ACHN (cell line): ENCODE measurements at regions not wholly inside any gene's neighbourhood (a gene's known extent, or its start where the extent isn't known, plus 50 kb on each side); places are given as distances from the start of the nearest gene placed in this dataset.

ENCODE experiments used
- DNase-seq: peaks from one replicate; pipeline ENCODE4 v3.0.0-alpha.2; 2015
- in situ Hi-C: cut with HindIII; loops from 2 replicates; pipeline ENCODE4 v1.10.0; 2017; ENCODE audit warnings: low sequenced_read_pairs, low pct_ligation_motif_present, low pct_unique_long_range_greater_than_20kb

DNA sequence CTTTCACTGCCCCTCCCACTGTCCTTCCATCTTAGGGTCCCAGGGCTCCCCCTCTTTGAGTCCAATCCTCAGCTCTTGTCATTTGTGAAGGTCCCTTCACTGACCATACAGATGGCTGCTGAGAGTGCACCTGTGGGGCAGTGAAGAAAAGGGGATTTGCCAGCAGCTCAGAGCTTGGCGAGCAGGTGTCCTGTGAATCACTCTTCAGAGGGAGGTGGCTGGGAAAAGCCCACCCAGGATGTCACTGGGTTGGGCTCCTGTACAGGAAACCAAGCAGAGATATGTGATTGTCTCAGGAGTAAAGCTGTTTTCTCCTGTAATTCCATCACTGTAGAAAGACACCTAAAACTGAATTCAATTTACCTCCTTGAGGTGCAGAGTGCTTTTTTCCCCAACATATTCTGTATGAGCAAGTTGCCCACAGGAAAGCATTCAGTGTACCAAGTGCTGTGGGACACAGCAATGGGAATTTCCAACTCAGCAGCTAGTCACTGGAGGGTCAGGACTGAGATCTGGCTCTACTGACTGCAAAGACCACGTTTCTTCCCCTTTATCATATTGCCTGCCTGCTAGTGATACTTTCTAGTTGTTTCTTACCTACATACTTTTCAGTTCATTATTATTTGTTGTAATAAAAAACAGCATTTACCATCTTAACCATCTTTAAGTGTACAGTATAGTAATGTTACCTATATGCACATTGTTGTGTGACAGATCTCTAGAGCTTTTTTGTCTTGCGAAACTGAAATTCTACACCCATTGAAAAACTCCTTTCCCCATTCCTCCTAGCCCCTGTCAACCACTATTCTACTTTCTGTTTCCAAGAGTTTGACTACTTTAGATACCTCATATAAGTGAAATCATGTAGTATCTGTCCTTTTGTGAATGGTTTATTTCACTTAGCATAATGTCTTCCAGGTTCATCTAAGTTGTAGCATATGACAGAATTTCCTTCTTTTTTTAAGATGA is 239.1 kb downstream of the TSN start:
- in situ Hi-C loops: no loop called here
- DNase-seq: no peak

DNA sequence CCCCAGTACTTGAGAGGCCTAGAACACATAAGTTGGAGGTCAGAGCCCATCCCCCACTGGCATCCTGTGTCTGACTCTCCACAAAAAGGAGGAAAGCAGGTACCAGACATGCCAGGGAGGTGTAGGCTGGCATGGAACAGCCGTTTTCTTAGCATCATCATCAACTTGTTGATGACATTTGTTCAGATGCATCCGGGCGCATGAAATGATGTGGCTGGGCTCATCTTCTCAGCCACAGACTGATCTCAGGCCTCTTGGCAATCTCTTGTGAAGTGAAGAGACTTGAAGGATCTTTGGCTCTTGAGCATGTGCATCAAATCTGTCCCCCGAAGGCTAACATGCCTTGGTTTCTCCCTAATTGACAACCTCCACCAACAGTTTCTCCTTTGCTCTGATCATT is 243.3 kb downstream of the TSN start:
- in situ Hi-C loops: no loop called here
- no peak for DNase-seq

DNA sequence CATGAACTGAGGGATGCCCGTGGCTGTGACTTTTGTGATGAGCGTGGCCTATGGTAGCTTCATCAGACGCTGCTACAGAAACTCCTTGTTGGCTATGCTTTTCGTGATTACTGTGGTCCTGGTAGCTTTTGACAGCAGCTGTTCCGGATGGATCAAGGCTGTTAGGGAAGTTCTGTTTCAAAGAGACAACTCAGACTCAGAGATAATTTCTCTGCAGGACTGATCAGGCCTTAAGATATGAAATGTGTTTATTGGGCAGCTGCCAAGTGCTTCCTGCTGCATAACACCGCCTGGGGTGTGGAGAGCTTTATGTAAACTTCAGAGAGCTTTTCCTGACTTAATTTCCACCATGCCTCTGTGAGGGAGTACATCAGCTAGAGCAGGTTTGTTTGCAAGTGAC is 243.8 kb downstream of the TSN start:
- no peak for DNase-seq
- in situ Hi-C loops: no loop called here

DNA sequence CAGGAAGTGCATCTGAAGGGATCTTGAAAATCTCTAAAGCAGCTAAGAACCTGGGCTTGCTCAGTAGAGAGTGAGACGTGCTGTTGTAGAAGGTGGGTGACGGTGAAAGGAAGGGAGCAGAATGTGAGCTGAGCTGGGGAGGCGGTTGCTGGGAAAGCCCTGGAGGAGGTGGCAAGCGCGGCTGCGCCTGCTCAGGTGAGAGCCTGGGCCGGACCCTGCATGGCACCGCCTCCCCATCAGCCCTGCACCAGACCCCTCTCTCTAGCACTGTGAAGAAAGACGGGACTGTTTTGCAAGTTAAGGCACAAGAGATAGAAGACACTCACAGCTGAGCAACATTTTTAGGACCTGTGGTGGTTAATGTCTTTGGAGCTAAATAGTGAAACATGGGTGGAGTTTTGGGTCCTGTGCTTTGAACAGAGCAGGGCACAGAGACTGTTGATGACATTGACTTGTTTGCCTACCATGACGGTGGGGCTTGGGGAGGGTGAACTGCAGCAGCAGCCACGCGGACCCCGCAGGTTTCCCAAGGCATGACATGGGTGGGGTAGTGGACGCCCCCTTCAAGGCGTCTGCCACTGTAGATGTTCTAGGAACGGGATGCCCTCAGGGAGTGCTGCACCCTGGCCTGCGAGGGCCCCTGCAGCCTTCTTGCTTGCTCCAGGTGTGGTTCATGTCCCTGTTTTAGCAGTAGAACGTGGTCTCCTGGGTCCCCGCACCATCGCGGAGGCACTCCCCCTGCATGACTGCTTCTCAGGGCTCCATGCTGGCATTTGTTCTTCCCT is 245.3 kb downstream of the TSN start:
- in situ Hi-C loops: no loop called here
- DNase-seq: no peak

DNA sequence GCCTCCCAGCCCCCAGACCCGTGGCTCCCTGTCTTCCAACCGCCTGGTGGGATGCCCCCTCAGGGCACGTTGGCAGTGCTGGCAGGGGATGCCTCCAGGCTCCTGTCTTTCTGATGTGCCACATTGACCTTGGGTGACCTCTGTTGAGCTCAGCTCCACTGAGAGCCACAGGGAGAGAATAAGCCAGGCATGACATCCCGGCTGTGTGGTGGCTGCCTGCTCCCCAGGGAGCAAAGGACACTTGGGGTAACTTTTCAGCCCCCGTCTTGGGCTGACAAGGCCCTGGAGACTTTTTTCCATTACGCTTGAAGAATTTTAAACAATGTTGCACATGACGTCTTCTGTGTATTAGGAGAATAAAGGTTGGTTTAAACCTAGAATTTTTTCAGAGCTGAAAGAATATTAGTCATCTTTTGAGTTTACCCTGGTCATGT is 246.0 kb downstream of the TSN start:
- in situ Hi-C loops: no loop called here
- no peak for DNase-seq

DNA sequence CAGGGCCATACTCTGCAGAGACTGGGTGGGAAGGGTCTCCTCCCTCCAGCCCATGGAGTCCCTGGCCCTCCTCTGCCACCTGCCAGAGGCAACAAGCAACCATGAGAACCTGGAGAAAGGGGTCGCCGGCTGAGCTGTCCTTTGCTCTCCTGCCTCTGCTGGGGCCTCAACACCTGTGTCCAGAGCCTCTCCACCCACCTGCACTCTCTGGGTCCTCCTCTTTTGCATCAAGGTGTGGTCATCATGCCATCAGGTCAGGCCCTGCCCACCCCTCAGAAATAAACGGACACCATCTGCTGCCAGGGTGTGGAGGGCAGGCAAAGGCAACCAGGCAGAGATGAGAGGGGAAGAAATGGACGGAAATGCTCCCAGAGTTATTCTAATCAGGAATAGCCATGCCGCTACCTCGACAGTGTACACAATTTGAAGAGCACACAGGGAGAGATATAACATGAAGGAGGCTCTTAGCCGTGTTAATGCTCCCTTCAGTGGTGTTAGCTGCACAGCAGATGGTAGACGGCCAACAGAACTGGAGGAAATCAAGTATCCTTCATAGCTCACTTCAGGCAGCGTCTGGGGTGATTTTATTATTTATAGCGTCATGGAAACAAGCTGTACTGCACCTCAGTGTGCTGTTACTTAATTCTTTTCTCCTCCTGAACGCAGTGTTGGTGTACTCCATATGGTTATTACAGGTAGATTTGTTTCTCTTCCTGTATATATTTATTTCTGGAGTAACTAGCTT is 247.9 kb downstream of the TSN start:
- no peak for DNase-seq
- in situ Hi-C loops: no loop called here

DNA sequence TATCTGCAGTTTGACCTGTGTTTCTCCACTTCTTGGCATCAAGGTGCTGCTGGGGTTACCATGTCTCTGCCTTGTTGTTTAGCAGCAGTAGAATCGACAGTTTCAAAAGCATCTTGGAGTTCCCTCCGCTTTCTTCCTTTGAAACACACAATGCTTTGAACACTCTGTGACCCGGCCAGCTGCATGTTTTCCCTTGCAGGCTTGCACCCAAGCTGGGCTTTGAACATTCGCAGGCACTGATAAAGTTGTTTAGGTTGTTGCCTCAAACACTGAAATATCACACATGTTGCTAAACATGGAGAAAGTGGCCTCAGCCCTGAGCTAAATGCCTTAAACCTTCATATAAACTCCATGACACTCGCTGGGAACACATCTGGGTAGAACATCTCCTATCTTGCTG is 251.7 kb downstream of the TSN start:
- in situ Hi-C loops: no loop called here
- no peak for DNase-seq

DNA sequence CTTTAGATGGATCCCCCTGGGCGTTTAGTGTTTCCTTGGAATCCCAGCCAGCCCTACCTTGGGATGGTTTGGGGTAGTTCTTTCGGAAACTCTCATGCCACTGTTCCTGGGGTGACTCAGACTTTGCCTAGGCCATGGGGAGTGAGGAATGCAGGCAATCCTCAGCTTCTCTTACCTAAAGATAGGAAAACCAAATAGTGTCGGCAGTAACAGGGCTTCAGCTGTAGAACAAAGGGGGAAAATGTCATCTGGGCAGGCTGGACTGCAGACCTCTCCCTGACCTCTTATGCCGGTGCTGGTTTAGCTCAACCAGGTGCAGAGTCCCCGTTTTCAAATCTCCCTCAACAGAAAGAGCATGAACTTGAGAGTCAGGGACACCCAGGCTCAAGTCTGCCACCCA is 252.1 kb downstream of the TSN start:
- no peak for DNase-seq
- in situ Hi-C loops: no loop called here

DNA sequence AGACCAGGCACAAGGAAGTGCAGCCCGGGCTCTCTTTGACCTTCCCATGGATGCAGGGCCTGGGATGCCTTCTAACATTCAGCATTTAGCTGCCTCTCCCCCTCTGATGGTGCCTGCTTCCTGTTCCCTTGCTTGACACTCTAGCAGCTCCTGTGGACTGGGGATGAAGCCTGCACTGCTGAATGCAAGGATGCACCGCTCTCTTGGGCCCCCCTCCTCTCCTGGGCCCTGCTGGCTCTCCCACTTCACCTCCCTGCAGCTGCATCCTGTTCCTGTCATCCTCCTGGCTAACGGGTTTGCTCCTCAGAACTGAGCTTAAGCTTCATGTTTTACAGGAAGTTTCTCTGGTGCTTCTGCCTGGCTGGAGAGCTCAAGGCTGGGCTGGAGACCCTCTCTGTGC is 254.1 kb downstream of the TSN start:
- in situ Hi-C loops: no loop called here
- no peak for DNase-seq

DNA sequence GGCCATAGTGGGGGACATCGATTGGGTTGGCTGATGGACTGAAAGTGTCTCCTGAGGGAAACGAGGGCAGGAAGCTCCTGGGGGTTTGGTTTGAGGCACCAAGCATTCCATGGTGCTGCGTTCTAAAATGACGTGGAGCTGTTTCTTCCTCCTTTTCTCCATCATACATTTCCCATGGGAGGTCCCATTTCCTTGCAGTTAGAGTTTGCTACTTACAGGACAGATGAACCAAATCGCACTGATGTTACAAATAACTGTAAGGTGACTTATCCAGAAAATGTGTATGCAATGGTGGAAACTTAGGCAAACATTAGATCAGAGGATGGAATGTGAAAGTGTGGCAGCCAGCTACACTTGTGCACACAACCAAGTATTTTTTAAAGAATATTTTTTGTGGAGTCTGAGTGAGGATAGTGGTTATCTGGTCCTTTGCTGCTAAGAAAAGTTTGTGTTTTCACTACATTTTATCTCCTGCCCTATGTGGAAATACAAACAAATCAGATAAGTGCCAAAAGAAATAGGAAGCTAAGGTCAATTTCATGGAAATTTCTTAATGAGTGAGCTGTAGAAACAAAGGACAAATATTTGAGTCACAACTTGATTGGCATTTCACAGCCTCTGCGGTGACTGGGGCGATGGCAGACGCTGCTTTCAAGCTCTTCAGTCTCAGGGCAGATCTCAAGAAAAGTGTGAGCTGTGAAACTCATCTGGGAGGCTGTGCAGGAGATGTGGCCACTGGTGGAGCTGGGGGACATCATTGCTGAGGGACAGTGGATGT is 256.2 kb downstream of the TSN start:
- DNase-seq: no peak
- in situ Hi-C loops: no loop called here

DNA sequence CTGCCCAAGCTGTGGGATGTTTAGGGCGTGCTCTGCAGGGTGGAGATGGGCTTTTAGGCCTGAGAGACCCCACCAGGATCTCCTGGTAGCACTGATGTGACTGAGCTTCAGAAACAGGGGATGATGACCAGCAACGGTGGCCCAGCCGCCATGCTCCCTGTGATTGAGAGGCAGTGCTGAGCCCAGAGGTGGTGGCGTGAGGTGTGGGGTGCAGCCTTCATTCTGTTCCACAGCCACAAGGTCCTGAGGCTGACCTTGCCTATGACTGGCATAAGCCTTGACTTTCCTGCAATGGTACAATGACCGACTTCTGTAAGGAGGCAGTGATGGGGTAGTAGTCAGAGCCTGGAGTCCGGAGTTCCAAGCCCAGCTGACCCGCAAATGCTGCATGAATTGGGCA is 263.3 kb downstream of the TSN start:
- in situ Hi-C loops: no loop called here
- DNase-seq: no peak

DNA sequence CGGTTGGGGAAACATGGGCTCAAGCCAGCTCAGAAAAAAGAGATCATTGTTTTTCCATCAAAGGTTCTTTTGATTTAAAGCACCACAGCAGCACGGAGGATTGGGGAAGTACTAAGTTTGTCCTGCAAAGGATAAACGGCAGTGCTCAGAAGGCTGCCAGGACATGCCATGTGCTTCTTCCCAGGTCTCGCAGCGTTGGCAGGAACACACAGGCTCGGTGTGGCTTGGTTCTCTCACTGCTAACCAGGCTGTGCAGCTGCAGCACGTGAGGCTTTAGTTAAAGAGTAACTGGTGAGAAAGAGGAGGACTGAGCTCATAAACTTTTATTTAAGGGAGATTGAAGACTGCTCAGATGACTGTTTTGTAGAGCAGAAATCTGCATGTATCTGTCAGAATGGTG is 264.3 kb downstream of the TSN start:
- in situ Hi-C loops: no loop called here
- peak; percentile 9 for DNase-seq

DNA sequence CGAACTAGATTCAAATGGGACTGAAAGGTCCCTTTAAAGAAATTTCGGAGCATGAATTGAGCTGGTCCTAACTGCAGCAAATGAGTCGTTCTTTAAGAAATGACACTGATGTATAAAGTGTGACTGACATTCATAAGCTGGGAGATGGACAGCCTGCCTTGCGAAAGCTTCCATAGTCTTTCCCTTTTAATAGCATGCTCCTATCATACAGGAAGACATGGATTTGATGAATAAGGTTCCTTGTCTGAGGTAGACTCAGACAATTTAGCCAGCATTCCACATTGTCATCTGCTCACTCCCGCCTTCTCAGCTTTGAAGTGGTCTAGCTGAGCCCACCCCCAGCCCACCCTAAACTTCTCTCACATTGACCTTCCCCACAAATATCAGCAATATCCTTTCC is 264.9 kb downstream of the TSN start:
- no peak for DNase-seq
- in situ Hi-C loops: no loop called here

DNA sequence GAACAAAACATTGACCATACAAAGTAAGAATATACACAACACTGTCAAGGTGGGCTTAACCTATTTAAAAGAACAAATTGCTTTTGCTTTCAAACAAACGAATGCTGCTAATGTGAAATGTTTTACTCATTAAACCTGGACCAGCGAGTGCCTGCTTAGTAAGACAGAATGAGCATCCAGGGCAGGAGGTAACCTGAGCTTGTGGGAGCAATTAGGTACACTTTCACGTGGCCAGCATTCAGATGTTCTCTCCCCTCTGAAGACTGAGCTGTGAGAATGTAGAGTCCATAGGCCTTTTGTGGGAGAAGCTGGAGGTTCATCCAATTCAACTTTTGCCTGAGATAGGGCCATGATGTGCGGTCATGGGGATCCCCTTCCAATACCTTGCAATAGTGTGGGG is 266.5 kb downstream of the TSN start:
- in situ Hi-C loops: no loop called here
- no peak for DNase-seq

DNA sequence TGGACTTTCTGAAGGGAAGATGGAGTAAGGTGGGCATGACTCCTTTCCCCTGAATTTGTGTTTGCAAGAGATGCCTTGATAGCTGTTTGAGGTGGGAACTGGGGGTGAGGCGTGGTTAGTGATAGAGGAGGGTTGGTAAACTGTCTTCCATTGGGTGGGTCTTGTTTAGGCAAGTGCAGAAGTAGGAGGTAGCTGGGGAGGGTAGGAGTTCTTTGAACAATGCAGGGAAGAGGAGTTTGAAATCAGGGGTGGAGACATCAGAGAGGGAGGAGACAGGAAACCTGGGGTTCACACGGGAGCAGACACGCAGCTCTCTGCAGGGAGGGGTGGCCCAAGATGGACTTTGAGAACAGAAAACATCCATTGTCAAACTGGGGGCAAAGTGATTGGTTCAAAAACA is 267.1 kb downstream of the TSN start:
- in situ Hi-C loops: no loop called here
- DNase-seq: no peak

DNA sequence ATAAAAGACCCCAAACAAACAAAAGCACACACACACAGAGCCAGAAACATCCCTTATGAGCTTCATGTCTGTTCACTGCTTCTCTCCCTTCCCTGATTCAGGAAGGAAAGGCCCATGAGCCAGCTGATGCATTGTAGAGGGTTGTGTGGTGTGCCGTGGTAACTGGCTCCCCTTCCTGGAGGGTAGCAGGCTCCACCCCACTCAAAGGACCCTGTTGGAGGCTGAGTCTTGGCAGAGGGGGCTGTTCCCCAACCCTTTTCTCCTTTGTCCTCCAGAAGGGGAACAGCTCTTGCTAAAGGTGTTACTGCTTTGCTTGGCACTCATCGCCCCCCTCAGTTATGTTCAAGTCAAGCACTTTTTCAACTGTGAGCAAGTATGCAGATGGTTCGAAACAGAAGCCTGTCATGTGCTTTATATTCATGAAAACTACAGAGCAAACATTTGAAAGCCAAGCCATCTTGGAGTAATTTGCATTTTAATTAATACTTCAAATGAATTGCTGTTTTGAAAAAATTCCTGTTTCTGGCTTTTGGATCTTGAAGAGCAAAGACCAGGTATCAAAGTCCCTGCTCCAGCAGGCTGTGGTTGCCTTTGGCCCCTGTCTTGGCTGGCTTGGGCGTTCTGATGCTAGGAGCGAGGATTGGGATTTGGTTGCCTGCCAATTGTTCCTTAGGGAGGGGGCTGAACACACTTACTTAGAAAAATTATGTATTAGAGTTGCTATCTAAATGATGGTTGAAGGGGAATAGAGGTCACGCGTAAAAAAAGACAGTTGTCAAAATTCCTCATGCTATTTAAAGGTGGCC is 267.8 kb downstream of the TSN start:
- in situ Hi-C loops: no loop called here
- no peak for DNase-seq

DNA sequence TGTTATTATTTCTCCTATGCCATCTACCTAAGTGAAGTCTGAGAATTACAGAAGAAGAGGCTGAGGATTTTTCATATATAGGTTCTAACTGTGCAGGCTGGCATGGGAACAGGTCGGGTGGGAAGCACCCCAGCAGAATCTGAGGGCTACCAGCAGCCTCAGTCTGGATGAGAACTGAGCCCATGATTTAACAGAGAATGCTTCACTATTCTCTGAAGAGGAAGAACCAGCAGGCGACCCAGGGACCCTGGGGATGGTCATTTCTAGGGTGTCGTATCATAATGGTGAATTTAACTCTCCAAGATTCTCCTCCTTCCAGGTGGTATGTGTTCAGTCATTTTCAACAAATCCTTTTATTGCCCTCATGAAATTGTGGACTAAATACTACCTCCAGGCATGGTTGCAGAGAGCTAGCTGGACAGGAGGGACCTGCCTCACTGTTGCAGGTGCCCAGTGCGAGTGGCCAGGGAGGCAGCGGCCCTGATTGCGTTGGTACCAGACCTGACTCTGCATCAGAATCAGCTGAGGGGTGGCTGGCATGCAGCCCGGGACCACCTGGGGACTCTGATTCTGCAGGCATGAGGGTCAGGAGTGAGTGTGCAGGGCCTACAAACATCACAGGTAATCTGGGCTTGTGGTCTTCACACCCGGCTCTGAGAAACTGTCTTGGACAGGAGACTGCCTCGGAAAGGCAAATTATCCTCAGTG is 272.2 kb downstream of the TSN start:
- DNase-seq: no peak
- in situ Hi-C loops: no loop called here
